Common myeloid progenitor, CD34-positive (primary cell): ENCODE measurements at regions not wholly inside any gene's neighbourhood (a gene's known extent, or its start where the extent isn't known, plus 50 kb on each side); places are given as distances from the start of the nearest gene placed in this dataset.

Source experiments
- CTCF ChIA-PET: fragments of 350-600 bp; sonication (Branson Sonifier 250); formaldehyde crosslinking; loops from one replicate; lab custom pipeline; 2021; ENCODE audit warnings: antibody characterized with exemption; lab: Charles Lee
- POLR2A ChIA-PET: fragments of 350-600 bp; sonication (Branson Sonifier 250); formaldehyde crosslinking; loops from one replicate; lab custom pipeline; 2021; ENCODE audit warnings: antibody characterized with exemption; lab: Charles Lee
- DNase-seq, 3 donors: peaks; one replicate each; pipeline versions ENCODE4 v3.0.0 to v3.0.0-alpha.2; 2013
- H3K27ac ChIP-seq, 2 experiments: 1 replicate in 1 of 2; 2 replicates in 1 of 2; pipeline ENCODE4 v1.7.0; 2013; ENCODE audit warnings: inconsistent platforms in 2 of 2, low read length in 2 of 2, mild to moderate bottlenecking in 2 of 2, low read depth in 1 of 2, moderate library complexity in 1 of 2; ENCODE audit not compliant: severe bottlenecking in 2 of 2, insufficient read depth in 1 of 2, poor library complexity in 1 of 2
- H3K27me3 ChIP-seq, 5 experiments: replicated peaks in 2 of 5; 1 replicate in 3 of 5; 2 replicates in 2 of 5; pipeline versions ENCODE4 v1.6.1 to v1.7.0; 2013; ENCODE audit warnings: low read length in 4 of 5, mild to moderate bottlenecking in 2 of 5, moderate library complexity in 2 of 5, inconsistent platforms in 1 of 5; ENCODE audit not compliant: insufficient read depth in 5 of 5, control insufficient read depth in 4 of 5
- H3K36me3 ChIP-seq, 4 experiments: 1 replicate in 2 of 4; 2 replicates in 2 of 4; pipeline versions ENCODE4 v1.6.1 to v1.7.0; 2013; ENCODE audit warnings: low read length in 3 of 4, control low read depth in 1 of 4, mild to moderate bottlenecking in 1 of 4; ENCODE audit not compliant: control insufficient read depth in 4 of 4, insufficient read depth in 4 of 4
- H3K4me1 ChIP-seq, 4 experiments: 1 replicate in 3 of 4; 2 replicates in 1 of 4; pipeline versions ENCODE4 v1.6.1 to v1.7.1; 2013; ENCODE audit warnings: low read length in 3 of 4, mild to moderate bottlenecking in 3 of 4, control low read depth in 1 of 4, inconsistent platforms in 1 of 4, moderate library complexity in 1 of 4; ENCODE audit not compliant: control insufficient read depth in 4 of 4, insufficient read depth in 4 of 4; ENCODE audit errors: control extremely low read depth in 1 of 4
- H3K4me3 ChIP-seq, 7 experiments: 1 replicate in 4 of 7; 2 replicates in 3 of 7; pipeline versions ENCODE4 v1.5.1 to v1.7.0; 2013; ENCODE audit warnings: mild to moderate bottlenecking in 7 of 7, low read length in 6 of 7, moderate library complexity in 6 of 7, inconsistent platforms in 2 of 7, low read depth in 2 of 7, control low read depth in 1 of 7; ENCODE audit not compliant: insufficient read depth in 4 of 7, control insufficient read depth in 1 of 7; ENCODE audit errors: extremely low read depth in 1 of 7
- H3K9me3 ChIP-seq, 5 experiments: 1 replicate in 4 of 5; 2 replicates in 1 of 5; pipeline versions ENCODE4 v1.6.1 to v1.7.1; 2013; ENCODE audit warnings: low read length in 4 of 5, mild to moderate bottlenecking in 2 of 5, inconsistent platforms in 1 of 5, low read depth in 1 of 5, moderate library complexity in 1 of 5; ENCODE audit not compliant: control insufficient read depth in 4 of 5, insufficient read depth in 2 of 5; ENCODE audit errors: control extremely low read depth in 1 of 5
- WGBS: methylation state at CpG from one replicate; pipeline ENCODE4 v1.1.5; 2013; ENCODE audit not compliant: insufficient coverage; 5-methylcytosine and 5-hydroxymethylcytosine counted together

DNA sequence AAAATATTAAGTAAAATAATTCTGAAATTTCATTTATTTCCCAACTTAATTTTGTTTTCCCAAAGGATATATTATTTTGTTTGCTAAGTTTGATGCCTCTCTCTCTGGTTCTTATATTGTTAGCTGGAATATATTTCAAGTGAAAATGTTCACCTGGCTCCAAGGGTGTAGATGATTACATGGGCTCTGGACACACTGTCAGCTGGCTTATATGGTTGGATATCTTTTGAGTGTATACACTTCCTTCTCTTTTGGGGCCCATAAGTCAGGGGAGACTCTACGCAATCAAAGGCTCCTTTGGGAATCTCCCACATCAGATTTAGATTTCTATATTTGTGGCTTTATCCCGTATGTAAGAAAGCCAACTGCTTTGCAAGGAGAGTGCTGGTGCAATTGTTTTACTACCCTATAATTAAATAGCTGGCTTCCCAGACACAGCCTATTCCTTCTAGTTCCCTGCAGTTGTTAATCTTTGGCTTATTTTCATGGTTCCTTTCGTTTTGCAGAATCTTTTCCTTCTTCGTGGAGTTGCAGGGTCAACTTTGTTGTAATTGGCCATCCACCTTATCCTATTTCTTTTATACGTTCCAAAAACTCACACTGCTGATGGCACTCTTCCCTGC, 225.7 kb downstream of the DPH6 start:
- 100% methylated on average over 2 of the region's 5 CpGs for WGBS
- Histone ChIP-seq H3K27ac (no peak overlapping the region), H3K9me3 (no peaks in the 10 kb centered on the region), H3K27me3 (no peaks in the 10 kb centered on the region), H3K36me3 (no peaks in the 10 kb centered on the region), H3K4me1 (no peaks in the 10 kb centered on the region), H3K4me3 (no peak overlapping the region)
- ChIA-PET CTCF (no interaction called here), POLR2A (no interaction called here)
- DNase-seq, result no peak

DNA sequence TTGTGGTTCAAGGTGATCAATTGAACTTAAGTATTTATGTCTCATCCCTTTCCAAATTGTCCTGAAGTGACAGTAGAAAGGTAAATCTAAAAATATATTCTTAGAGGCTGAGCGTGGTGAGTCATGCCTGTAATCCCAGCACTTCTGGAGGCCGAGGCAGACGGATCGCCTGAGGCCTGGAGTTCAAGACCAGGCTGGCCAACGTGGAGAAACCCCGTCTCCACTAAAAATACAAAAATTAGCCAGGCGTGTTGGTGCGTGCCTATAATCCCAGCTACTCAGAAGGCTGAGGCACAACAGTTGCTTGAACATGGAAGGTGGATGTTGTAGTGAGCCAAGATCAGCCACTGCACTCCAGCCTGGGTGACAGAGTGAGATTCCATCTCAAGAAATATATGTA, 226.6 kb downstream of the DPH6 start:
- no peaks in the 10 kb centered on the region for H3K9me3 ChIP-seq
- H3K27ac ChIP-seq, result no peak overlapping the region
- 100% methylated on average over 6 of the region's 8 CpGs for WGBS
- H3K4me1 ChIP-seq, result no peaks in the 10 kb centered on the region
- POLR2A ChIA-PET, result no interaction called here
- no peak overlapping the region for H3K4me3 ChIP-seq
- DNase-seq, result no peak
- H3K36me3 ChIP-seq, result no peaks in the 10 kb centered on the region
- CTCF ChIA-PET, result no interaction called here
- H3K27me3 ChIP-seq, result no peaks in the 10 kb centered on the region

DNA sequence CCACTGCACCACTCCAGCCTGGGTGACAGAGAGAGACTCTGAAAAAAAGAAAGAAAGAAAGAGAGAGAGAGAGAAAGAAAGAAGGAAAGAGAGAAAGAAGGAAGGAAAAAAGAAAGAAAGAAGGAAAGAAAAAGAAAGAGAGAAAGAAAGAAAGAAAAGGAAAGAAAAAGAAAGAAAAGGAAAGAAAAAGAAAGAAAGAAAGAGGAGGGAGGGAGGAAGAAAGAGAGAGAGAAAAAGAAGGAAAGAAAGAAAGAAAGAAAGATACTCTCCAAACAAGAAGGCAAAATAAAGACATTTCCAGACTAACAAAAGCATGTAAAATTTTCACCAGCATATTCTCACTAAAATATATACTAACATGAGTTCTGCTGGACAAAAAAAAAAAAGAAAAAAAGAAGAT, 228.7 kb downstream of the DPH6 start:
- Histone ChIP-seq H3K36me3 (no peaks in the 10 kb centered on the region), H3K9me3 (no peaks in the 10 kb centered on the region), H3K4me3 (no peak overlapping the region), H3K27me3 (no peaks in the 10 kb centered on the region), H3K27ac (no peak overlapping the region), H3K4me1 (no peaks in the 10 kb centered on the region)
- CTCF ChIA-PET, result no interaction called here
- POLR2A ChIA-PET, result no interaction called here
- no peak for DNase-seq

DNA sequence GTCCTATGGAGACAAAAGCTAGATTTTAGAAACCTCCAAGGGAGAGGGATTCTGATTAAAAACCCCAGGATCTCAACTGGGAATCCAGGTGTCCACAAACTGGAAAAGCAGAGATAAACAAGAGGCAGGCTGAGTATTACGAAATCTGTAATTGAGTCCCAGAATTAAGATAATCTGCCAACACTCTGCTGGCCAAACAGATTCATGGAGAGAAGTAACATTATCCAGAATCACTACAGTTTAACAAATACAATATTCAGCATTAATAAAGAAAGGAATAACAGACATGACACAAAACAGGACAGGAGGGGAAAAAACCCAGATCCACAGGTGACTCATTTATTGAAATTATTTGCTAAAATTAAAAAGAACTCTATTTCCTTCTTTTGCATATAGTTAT, 227.2 kb upstream of the NANOGP8 start:
- no peaks in the 10 kb centered on the region for H3K4me1 ChIP-seq
- DNase-seq, result no peak
- no peaks in the 10 kb centered on the region for H3K36me3 ChIP-seq
- no peaks in the 10 kb centered on the region for H3K9me3 ChIP-seq
- POLR2A ChIA-PET, result no interaction called here
- whole genome bisulfite sequencing, result no CpG with 5 or more reads among the region's 1 CpG
- H3K27ac ChIP-seq, result no peak overlapping the region
- CTCF ChIA-PET, result interaction anchor here (1.2 kb wide), 1 partner anchor 23 kb away, joined by 5 read pairs; no protein-coding TSS in a partner anchor
- H3K4me3 ChIP-seq, result no peak overlapping the region
- H3K27me3 ChIP-seq, result no peaks in the 10 kb centered on the region

DNA sequence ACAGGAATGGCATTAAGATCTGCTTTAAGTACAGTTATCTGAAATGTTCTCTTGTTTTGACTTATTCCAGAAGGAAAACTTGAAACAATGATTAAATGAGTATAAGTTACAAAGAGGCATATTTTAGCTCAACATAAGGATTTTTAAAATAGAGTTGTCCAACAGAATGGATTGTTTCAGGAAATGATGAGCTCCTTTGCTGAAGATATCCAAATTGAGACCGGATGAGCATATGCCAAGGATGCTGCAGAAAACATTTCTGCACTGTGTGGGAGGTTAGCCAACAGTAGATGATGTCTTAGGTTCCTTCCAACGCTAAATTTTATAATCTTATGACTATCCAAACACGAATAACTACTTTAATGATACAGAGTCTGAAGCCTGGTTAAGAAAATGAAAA, 226.5 kb upstream of the NANOGP8 start:
- no peak overlapping the region for H3K27ac ChIP-seq
- no peaks in the 10 kb centered on the region for H3K4me1 ChIP-seq
- H3K27me3 ChIP-seq, result no peaks in the 10 kb centered on the region
- DNase-seq, result no peak
- H3K9me3 ChIP-seq, result no peaks in the 10 kb centered on the region
- ChIA-PET CTCF (no interaction called here), POLR2A (no interaction called here)
- H3K4me3 ChIP-seq, result no peak overlapping the region
- 100% methylated on average over 1 of the region's 3 CpGs for WGBS
- no peaks in the 10 kb centered on the region for H3K36me3 ChIP-seq

DNA sequence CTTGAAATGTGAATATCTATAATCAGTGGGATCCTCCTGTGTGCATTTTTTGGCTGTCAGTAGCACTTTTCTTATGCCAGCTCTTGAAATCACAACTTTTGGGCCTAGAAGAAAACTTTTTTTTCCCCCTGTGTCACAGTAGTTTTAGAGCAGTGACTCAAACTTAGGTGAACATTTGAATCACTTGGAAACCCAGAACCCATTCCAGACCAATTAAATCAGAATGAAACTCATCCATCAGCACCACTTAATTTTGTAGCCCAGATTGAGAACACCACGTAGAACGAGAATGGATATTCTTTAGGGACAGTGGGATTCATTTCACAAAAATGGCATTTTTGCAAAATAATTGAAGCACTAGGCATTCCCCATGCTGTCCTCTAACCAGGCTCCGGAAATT, 224.8 kb upstream of the NANOGP8 start:
- CTCF ChIA-PET, result no interaction called here
- Histone ChIP-seq H3K4me3 (no peak overlapping the region), H3K27me3 (no peaks in the 10 kb centered on the region), H3K4me1 (peaks cover 0 to 11% (median 8%) of the 10 kb centered on the region in 4 experiments), H3K9me3 (no peaks in the 10 kb centered on the region), H3K27ac (no peak overlapping the region), H3K36me3 (no peaks in the 10 kb centered on the region)
- POLR2A ChIA-PET, result no interaction called here
- no CpG with 5 or more reads among the region's 3 CpGs for WGBS
- DNase-seq, result no peak

DNA sequence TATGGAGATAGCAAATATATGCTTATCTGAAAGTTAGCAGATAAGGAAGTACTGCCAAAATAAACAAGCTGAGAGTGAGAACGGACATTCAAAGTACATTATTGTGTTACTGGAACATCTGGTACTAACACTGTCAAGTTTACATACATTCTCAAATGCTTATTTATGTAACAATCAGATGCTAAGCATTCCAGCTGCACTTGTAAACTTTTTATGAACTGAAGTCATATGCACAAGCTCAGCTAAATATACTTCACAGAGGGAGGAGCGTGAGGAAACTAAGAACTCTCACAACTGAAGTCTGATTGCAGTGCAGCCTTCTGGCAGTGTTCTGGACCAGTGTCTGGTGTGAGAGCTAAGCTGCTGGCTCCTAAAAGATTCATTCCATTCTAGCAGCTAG, 223.7 kb upstream of the NANOGP8 start:
- H3K27ac ChIP-seq, result no peak overlapping the region
- H3K36me3 ChIP-seq, result no peaks in the 10 kb centered on the region
- 100% methylated on average over 1 of the region's 2 CpGs for WGBS
- peaks cover 0 to 11% (median 8%) of the 10 kb centered on the region in 4 experiments for H3K4me1 ChIP-seq
- no peaks in the 10 kb centered on the region for H3K27me3 ChIP-seq
- POLR2A ChIA-PET, result no interaction called here
- no peaks in the 10 kb centered on the region for H3K9me3 ChIP-seq
- CTCF ChIA-PET, result no interaction called here
- H3K4me3 ChIP-seq, result no peak overlapping the region
- DNase-seq, result no peak
